H1 (cell line): ENCODE measurements at regions not wholly inside any gene's neighbourhood (a gene's known extent, or its start where the extent isn't known, plus 50 kb on each side); places are given as distances from the start of the nearest gene placed in this dataset.

ENCODE experiments used
- CHD7 ChIP-seq: fragments of 300-600 bp; sonication (generic); IDR thresholded peaks from 2 replicates; pipeline ENCODE4 v1.7.1; 2012; ENCODE audit warnings: low read length, moderate library complexity, mild to moderate bottlenecking, inconsistent platforms; ENCODE audit not compliant: insufficient replicate concordance
- GABPA ChIP-seq: IDR thresholded peaks from 2 replicates; pipeline ENCODE4 v1.6.1; 2011; ENCODE audit warnings: mild to moderate bottlenecking, low read length, moderate library complexity, borderline replicate concordance; ENCODE audit not compliant: insufficient read depth
- HDAC2 ChIP-seq, 2 experiments: fragments of 300-600 bp in 1 of 2; sonication (generic) in 1 of 2; IDR thresholded peaks; 2 replicates each; pipeline ENCODE4 v1.6.1; 2011 to 2012; ENCODE audit warnings: low read depth in 2 of 2, low read length in 2 of 2, mild to moderate bottlenecking in 2 of 2, moderate library complexity in 2 of 2, borderline replicate concordance in 1 of 2, inconsistent platforms in 1 of 2
- SUZ12 ChIP-seq: fragments of 200-600 bp; sonication (generic); IDR thresholded peaks from 2 replicates; pipeline ENCODE4 v1.6.1; 2012; ENCODE audit warnings: mild to moderate bottlenecking, inconsistent platforms, low read length, moderate library complexity, mixed read lengths

GRCh38 chr11:103532133-103532788 is 423.0 kb downstream of the DYNC2H1 start (continued):
- no peak for TF ChIP-seq CHD7
- TF ChIP-seq SUZ12: no peak
- no peak for TF ChIP-seq HDAC2 (IDR thresholded peaks at IDR 0.05; ENCODE audit: borderline replicate concordance in 1 of 2, low read depth in 2 of 2, low read length in 2 of 2)
- TF ChIP-seq GABPA: no peak
